T1000 (cell line): ENCODE measurements at regions not wholly inside any gene's neighbourhood (a gene's known extent, or its start where the extent isn't known, plus 50 kb on each side); places are given as distances from the start of the nearest gene placed in this dataset.

ENCODE experiments used
- DNase-seq: peaks from one replicate; lab custom pipeline; 2025; ENCODE audit warnings: mixed read lengths; lab: John Stamatoyannopoulos, UW

DNA sequence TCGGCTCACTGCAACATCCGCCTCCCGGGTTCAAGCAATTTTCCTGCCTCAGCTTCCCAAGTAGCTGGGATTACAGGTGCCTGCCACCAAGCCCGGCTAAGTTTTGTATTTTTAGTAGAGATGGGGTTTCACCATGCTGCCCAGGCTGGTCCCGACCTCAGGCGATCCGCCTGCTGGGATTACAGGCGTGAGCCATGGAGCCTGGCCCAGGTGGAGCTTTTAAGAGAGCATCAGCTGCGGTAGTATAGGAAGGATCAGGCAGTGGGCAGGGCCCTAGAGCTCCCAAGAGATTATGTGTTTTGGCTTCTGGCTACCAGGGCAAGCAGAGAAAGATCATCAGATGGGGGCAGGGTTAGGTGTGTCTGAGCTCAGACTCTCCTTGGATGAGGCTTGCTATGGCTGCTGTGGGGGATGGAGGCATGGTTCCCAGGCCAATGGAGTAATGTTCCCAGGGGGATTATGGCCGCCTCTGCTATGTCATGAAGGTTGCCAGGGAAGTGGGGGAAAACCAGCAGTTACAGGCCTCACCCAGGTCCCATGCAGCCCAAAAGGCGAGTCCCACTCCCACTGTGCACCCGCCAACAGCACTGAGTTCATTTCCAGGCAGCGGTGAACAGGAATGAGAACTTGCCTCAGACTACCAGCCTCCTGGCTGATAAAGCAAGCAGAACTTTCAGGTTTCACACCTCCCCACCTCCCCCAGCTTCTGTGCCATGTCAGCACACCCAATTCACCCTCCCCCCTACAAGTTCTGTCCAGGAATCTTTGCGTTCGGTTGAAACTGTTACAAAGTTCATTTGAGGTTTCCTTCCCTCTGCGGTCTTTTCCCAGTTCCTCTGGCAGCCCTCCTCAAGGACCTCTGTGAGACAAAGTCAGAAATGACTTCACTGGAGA lies 507.6 kb downstream of the SPATA31D1 start:
- DNase-seq = no peak

DNA sequence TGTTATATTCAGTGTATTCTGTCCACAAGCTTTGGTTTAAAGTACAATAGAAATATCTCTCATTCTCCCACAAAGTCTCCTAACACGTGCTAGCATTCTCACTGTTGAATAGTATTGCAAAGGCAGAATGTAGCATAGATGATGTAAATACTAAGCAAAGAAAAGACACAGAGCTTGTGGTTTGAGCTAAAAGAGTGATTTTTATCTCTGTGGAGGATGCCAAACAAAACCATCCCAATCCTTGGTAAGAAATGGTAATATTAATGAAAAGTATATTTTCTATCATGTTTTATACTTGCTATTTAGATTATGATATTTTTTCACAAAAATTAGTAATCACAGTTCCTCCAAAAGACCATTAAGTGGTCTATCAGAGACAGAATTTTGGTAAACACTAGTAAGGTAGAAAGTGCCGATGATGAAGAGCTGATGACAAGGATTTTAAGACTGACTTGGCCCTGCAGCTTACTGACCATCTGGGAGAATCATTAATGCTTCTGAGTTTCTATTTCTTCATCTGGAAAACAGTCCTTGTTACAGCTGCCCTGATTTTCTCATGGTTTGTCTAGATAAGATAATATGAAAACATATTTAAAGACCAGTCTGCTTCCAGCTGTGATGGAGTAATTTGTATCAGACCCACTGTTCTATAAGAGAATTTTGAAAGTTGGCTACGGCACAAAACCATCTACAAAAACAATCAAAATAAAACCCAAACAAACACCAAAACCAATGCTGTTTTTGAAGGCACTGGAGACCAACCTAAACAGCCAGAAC lies 510.2 kb downstream of the SPATA31D1 start:
- DNase-seq = no peak

DNA sequence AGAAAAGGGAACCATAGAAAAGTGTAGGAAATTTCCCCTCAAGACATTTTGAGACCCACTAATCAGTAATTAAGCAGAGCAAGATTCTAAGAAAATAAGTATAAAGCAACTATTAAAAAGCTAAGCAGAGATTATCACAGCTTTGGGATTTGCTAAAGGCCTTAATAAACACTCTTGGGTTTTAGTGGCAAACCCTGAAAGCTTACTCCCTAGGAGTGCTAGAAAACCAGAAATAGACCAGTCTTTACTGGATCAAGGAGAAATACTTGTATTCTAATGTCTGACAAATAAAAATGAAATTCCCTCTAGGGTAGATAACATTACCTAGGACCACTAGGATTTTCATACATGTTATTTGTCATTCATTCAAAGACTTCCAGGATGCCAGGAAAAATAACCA lies 510.8 kb downstream of the SPATA31D1 start:
- no peak for DNase-seq

DNA sequence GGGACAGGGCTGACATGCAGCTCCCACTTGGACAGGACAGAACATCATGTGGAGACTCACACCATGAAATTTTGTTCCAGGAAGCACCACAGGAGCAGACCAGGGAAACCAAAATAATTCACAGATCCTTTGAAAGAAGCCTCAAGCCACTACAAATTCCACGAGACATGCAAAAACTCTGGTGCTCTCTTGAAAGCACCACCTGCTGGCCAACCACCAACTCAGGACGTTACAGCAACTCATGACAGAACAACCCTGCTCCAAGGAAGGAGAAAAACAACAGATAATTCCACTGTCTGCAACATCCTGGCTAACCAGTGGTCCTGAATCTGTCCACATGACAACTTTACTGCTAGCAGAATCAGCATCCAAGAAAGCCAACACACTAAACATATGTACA lies 516.0 kb downstream of the SPATA31D1 start:
- no peak for DNase-seq

DNA sequence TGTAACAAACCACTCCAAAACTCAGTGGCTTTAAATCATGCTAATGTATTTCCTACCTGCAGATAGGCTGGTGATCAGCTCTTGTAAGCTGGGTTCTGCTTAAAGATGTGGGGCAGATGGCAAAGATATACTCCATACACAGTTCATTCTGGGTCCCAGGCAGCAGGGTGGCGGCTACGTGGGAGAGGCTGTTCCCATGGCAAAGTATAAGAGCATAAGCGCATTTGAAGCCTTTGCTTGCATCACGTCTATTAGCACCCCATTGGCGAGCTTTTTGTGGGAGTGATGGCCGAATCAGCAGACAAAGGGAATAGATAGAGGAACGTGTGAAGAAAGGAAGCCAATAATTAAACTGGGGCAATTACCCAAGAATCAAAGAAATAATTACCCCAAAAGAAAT lies 523.1 kb downstream of the SPATA31D1 start:
- no peak for DNase-seq

DNA sequence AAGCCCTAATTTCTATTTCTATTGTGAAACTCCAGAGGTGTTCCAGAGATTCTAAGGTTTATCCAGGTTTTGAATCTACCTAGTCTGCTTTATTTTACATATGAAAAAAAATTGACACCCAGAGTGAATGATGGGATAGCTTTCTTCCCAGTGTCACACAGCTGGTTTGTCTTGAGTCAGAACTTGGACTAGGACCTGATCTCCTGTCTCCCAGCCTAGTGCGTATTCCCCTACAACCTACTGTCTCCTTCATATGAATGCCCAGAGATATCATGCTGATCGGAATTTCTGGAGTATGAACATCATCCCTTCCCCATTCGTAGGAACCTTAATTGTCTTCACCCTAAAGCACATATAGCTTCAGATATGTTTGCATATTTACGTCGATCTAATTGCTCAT lies 524.2 kb downstream of the SPATA31D1 start:
- DNase-seq = no peak

DNA sequence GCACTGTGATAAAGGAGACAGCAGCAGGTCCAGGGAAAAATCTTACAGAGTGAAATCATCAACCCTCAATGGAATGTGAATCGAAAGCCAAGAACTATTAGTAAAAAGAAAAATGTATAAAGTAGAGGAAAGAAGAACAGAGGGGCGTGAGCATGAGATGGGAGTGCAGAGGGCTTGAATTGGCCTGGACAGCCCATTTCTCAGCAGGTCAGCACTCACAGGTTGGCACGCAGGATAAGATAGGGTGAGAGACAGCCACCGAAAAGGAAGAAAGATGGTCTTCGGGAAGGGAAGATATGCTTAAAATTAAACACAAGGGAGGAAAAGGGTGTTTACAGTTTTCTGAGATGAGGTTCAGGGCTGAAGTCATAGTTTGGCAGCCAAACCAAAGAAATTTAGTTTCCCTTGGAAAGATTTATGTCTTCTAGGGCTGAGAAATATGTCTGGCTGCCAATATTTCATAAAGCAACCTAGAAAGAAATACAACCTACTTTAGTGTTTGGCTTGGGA lies 524.7 kb downstream of the SPATA31D1 start:
- no peak for DNase-seq

DNA sequence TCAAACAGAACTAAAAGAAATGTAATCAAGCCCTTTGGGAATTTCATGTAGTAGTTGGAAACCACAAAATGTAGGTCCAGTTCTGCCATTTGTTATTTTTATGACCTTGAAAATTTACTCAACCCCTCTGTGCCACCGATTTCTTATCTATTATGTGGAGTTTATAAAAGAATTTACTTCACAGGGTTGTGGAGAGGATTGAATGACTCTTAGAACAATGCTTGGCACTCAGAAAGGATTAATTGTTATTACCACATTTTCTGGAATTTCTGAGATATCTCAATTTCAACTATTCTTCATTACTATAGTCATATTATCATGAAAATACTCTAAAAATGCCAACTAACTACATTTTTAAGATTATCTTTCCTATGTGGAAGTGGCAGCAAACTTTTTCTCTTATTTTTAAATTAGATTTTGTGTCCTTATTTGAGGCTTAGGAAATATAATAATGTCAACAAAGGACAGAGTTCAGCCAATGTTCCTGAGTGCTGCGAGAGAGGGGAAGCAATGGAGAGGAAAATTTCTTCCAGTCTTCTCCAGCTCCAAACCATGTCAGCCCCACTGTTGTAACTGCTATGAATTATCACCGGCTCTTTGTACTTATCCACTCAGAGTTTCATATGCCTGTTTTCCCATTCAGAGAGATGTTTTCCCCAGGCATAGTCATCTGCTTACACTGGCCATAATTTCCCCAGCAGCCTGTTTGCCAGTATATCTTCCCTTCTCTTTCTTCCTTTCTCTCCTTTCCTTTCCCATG lies 525.6 kb downstream of the SPATA31D1 start:
- DNase-seq = no peak

DNA sequence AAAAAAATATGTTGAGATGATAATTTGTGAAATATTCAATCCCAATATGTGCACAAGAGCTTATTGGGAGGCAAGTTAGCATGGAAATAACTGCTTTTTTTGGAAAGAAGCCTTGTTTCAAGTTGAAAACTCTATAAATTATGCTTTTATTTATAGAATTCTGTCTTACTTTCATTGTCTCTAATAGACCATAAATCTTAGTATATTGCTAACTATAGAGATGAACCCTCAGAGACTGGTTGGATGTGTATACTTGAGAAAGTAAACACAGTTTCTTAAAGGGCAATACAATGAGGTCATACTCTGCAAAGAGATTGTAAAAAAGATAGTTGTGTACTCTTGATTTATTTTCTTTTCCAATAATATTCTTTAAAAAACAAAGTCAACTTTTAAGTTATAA lies 530.3 kb downstream of the SPATA31D1 start:
- DNase-seq = no peak

DNA sequence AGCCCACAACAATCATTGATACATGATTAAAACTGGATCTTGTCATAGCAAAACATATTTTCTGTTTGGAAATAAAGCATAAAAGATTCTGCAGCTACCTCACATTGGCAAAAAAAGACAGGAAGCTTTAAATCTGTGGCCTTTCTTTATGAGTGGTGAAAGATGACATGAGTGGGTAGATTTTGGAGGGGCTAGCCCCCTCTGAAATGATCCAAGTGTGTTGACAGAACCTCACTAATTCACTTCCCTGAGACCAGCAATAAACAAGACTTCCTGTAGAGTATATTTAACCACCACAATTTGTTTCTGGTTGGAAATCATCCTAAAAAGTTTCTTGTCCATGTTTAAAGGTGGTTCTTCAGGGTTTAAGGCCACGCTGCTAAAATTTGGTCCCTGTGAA lies 530.8 kb downstream of the SPATA31D1 start:
- no peak for DNase-seq

DNA sequence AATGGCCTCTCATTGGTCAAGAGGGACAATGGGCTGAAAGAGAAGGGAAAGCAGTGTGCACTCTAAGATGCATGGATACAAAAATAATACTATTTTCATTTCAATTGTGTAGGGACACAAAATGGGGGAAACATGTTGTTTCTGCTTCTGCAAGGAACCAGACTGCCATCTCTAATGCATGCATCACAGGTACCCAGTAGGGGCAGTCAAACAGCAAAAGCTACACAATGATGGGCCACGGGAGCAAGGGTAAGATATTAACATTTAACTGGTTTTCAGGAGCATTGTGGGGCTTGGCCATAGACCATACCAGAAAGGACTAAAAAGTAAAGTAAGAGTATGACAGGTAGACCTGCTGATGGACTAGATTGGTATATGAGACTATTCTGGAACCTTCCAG lies 535.8 kb downstream of the SPATA31D1 start:
- DNase-seq = no peak

DNA sequence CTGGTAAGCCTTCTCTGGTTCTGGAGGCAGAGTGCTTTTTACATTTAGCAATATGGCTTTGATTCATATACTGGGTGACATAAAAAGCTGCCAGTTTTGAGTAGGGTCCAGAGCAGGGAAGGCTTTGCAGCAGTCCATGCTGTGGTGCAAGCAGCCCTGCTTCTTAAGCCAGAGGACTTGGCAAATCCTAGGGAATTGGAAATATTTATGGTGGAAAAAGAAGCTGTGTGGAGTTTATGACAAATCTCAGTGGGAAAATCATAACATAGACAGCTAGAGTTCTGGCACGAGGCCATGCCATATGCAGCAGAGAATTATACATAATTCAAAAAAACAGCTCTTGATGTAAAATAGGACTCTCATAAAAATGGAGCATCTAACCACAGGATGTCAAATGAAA lies 536.4 kb downstream of the RASEF start:
- no peak for DNase-seq

DNA sequence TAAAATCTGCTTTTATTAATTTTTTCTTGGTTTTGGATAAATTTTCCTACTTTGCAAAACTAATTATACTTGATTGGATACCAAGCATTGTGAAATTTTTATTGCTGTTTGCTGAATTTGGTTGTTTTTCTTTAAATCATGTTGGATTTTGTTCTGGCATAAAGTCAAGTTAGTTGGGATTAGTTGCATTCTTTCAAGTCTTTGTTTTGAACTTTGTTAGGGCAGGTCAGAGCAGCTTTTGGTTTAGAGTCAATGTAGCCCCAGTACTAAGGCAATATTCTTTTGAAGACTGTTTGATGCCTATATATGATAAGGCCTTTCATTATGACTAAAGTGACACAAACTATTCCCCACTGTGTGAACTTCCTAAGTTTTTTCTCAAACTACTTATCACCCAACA lies 531.1 kb downstream of the RASEF start:
- no peak for DNase-seq

DNA sequence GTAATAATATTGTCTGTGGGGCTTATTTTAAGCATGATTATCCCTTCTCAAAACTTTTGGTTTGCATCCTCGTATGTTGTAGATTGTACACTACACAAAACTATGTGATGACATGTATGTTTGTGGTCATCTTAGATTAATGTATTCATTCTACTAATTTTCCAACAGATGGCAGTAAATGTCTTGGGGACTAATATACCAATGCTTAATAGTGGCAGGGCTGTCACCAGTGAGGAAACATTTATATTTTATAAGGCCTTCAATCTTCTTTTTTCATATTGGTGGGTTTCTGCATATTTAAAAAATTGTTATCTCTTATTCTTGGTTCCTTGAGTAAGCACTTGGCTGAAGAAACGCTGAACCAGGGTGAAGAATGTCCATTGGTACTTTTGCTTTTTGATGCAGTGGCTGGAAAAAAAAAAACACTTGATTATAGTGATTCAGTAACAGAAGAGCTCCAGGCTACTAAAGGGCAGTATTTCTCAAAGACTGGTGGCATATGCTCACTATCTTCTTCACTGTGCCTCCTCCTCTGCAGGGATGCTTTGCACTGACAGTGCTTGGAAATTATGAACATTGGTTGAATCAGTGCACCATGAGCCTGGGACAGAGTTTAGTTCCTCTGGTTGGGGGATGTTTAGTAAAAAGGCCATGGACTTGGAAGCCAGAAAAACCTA lies 530.3 kb downstream of the RASEF start:
- DNase-seq = no peak

DNA sequence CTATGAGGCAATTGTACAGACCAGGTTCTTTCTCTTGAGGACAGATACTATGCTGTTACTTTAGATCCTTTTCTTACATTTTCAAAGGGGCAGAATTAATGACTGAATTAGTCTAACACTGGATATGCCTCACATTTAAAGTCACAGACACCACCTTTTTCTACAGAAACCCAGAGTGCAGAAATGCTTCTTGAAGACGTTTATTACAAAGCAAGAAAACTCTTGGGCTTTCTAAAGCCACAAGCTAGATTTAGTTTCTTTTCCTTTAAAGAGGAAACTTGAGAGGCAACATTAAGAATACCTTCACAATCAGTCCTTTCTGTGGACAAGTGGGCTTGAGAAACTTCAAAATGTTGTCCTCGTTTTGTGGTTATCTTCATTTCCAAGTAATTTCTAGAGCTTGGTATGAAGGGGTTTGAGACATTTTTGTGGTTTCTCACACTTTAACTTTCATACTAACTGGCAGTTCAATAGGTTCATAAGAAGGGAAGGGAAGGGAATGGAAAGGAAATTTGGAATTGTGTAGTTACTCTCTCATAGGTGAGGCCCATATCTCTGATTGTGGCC lies 527.4 kb downstream of the RASEF start:
- DNase-seq = no peak

DNA sequence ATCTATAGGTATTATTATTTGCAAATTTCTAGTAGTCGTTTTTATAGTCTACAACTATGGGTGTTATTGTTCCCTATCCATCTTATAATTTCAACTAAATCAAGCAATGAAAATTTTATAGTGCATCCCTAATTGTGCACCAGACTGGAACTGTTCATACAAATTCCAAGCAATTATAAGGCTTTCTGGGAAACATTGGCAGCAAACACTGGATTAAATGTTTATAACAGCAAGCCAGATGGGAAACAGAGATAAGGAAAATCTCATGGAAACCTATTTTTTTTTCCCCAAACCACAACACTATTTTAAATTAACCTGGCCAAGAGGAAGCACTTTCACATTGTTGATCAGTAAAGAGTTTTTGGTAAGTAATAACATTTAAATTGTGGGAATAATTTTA lies 524.3 kb downstream of the RASEF start:
- DNase-seq = no peak

DNA sequence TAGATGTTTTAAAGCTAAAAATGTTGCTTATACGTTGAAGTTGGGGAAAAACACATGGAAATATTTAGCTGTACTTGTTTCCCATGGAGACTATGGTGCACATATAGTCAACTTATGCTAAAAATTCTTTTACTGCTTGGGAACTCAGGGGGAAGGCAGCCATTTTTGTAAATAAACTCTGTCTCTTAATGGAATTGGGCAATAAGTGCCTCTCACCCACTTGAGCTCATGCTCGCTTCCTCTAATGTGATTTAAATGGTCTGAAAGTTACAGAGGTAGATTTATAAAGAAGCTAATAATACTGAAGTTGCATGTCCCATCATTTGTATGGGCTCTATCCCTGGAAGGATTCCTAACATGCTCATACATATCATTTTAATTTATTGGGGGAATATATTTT lies 523.8 kb downstream of the RASEF start:
- no peak for DNase-seq

DNA sequence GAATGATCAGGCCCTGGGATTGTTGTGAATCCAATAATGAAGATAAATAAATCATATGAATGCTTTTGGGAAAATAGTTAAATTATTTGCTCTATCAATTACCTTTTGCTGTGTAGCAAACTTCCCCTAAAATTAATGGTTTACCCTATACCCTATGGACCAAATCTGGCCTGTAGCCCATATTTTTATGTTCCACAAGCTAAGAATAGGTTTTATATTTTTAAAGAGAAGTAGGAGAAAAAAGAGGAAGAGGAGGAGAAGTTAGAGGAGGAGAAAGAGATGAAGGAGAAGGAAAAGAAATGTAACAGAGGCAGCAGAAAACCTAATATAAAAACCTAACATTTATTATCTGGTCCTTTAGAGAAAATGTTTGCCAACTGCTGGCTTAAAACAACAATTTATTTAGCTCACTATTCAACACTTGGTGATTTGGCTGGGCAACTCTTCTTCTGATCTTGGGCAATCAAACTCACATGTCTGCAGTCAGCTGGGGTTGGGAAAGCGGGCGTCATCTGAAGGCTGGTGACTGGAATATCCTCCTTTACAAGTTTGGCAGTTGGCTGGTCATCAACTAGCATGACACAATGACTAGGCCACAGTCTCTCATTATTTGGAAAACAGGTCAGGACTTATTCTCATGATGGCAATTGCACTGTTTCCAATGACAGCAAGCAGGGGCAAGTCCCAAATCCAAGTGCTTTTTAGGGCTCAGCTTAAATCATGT lies 522.9 kb downstream of the RASEF start:
- no peak for DNase-seq

DNA sequence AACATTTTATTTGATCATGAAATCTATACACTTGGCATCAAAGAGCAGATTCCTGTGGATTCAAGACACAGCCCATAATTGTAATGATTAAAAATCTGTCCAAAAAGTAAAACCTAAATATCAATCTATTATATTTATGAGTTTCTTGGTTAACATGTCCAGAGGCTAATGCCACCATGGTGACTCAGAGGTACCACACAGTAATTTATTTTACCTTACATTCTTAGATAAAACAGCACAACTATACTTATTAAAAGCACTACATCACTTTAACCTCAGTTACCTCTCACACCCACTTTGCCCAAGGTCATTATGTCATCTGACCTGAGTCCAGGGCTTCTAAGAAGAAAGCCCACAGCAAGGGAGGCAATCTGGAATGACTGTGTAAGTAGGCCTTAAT lies 519.2 kb downstream of the RASEF start:
- DNase-seq = peak; percentile 8

DNA sequence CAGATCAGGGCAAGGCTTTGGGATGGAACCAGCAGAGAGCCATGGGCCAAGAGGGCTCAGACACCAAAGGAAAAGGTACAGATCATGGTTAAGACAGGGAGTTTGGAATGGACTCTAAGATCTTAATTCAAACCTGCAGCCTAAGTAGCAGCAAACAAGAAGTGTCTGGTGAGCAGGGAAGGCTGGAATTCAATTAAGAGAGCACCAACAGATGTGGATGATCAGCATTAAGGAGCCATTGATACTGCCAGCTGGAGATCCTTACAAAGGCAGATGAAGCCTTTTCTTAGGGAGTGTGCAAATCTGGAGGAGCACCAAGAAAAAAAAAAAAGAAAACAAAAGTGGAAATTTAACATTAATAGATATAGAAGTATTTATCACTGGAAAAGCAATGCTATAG lies 516.8 kb downstream of the RASEF start:
- no peak for DNase-seq

DNA sequence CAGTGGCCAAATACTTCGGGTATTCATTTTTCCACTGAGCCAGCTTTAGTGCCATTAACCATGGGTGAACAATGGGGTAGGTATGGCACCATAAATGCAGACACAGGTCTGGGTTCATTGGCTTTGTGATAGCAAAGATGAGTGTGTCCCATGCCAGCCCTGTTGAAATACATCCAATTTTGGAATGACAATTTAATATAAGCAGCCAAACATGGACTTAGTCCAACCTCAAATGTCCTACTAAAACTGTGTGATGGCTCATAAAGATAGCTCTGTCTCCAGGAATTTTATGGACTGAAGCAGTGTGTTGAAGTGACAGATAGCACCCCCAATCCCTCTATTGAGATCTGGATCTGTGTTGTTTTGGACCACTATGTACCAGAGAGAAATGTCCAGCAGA lies 514.9 kb downstream of the RASEF start:
- no peak for DNase-seq
